Fibroblast of skin of scalp (primary cell): ENCODE measurements at regions not wholly inside any gene's neighbourhood (a gene's known extent, or its start where the extent isn't known, plus 50 kb on each side); places are given as distances from the start of the nearest gene placed in this dataset.
A peak's percentile ranks its signal among the peaks of the same experiment; 100 is the strongest.

Experiments used
- DNase-seq: peaks from one replicate; pipeline ENCODE4 v3.0.0-alpha.2; 2013

DNA sequence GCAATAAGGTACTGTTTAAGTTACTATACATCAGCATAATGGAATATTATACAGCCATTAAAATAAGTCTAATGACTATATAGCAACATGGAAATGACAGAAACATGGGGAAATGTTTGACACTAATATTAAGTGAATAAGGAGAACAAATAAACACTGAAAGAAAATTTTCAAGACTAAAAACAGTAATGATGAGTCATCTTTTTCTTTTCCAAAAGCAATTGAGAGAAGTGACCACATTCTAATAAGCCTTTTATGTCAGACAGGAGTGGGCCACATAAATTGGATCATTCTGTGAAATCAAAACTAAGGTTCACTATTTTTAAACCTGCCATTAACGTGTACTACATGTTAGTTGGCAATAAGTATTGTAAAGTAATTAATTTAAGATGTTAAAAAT is 187.5 kb downstream of the AHR start:
- DNase-seq: no peak

DNA sequence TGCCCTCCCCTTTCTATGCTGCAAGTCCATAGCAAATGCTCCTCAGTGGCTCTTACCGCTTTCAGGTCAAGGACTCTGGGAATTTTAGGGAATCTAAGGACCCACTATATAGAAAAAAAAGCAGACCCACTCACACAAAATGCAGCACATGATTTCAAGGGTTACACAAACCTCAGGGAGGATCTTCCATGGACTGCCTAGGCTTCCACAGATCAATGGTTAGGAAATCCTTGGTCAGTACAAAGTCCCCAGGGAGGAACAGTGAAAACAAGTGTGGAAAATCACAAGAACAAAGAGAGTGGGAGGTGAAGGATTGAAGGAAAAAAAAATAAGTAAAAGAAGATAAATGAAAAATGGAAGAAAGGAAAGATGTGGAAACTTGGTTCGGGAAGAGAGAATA is 188.4 kb downstream of the AHR start:
- no peak for DNase-seq

DNA sequence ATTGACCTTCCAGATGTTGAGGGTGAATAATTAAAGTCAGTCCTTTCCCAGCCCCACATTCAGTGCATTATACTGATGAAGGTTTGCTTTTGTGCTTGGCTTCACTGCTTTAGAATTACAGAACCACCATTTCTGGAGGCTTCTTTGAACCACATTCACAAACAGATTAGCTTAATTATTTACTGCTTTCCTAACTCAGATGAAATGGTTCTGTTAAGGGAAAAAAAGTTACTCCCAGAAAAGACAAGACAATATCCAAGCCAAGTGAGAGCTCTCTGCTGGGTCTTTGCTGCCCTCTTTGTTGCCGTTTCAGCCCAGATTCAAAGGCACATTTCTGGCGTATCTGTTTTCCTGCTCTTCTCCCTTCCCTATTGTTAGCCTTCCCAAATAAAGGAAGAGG is 188.9 kb downstream of the AHR start:
- DNase-seq: no peak

DNA sequence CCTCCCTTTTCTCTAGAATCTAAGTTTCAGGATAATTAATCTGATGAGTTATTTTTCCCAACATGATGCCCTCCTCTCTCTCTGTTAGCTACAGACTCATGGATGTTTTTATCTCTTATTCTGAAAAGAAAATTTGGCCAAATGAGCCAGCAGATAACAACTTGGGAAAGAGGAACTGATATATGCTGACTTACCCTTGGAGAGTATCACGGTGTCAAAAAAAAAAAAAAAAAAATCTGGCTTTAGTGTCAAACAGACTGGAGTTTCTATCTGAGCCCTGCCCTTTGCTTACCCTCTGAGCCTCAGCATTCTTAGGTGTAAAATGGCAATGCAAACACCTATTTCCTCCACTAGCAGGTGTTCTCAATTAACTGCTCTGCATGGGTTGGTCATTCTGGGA is 190.4 kb downstream of the AHR start:
- DNase-seq: no peak

DNA sequence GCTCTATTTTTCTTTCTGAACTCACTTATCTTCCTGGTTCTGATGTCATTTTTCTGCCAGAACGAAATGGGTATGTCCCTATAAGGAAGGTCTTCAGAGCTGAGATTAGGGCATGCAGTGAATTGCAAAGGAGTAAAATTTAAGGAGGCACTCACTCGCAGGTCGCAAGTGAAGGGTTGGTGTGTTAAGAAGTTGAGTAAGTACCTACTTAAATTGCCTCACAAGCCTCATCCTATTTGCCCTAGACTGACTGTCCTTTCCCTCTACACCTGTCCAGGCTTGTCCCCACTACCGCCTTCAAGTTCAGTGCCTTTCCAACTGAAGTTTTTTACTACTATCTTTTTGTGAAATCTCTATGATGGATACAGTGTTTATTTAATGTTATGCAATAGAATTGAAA is 191.5 kb downstream of the AHR start:
- no peak for DNase-seq

DNA sequence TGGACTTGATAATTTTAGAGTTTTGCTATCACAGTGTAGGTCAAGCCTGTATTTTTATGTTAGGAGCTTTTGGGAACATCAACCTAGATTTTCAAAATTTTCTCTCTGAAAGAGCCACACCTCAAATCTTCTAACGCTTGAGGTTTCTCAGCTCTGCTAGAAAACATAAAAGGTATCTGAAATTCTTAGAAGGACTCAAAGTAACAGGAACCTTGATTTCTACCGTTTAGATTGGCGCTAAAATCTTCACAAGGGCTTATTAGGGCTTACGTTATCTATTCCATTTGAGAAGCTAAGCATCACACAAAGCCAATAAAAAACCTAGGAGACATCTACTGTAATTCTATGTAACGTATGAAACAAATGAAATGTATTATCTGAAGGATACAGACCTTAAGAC is 192.4 kb downstream of the AHR start:
- no peak for DNase-seq

DNA sequence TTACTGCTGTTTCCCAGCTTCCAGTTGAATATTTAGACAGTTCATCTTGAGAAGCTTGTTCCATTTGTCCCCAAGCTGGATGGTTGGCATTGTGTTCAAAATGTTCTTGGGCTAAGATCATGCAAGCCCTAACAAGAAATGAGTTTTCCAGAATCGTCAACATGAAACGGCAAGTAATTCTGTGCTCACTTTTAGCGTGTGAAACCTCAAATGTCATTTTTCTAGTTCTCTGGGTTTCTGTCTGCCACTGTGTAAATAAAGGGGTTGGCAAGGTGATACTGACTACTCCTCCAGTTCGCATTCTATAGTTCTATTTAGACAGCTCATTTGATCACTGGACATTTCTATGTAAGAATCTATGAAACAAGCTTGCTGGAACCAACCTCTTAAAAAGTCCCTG is 194.0 kb downstream of the AHR start:
- no peak for DNase-seq

DNA sequence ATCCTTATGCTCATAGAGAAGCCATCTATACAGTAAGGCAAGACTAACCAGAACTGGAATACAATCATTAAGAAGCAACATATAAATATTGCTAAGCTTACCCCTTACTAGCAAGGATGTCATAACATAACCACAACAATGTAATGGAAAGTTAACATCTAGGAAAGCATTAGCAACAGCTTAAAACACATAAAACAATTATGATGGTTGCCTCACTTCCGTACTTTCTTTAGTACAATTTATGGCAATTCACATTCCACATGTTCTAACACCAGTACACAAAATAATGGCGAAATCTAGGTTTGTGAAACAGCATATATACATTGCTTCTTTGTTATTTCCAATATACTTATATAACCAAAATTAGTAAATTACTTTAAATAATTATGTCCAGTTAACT is 195.0 kb downstream of the AHR start:
- DNase-seq: no peak

DNA sequence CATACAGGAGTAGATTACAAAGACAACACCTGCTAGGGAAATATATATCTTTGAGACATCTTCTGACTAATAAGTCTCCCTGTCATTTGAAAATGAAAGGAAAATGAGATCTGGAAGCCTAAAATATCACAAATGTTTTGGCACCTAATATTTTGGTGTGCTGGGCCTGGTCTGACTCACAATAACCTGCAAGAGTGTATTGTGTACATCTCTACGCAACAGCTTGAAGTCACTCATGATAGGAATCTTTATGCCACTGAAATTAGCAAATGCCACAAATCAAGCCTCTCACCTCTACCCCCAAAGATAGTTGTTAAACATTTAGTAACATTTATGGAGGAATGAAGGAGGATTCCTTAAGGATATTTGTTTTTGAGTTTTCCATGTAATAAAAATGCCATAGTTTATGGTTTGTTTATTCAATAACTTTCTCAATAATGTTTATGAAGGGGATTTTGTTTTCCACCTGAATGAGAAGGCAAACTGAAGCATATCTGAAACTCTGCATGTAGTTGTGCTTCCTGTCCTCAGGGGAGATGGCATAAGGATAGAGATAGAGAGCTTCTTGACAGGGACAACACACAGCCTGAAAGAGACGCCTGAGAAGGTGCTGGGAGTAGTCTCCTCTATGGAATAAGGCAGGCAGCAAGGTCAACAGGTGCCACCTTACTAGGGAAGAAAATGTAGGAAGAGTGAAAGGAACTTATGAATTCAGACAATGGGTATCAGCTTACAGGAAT is 197.4 kb downstream of the AHR start:
- DNase-seq: no peak

DNA sequence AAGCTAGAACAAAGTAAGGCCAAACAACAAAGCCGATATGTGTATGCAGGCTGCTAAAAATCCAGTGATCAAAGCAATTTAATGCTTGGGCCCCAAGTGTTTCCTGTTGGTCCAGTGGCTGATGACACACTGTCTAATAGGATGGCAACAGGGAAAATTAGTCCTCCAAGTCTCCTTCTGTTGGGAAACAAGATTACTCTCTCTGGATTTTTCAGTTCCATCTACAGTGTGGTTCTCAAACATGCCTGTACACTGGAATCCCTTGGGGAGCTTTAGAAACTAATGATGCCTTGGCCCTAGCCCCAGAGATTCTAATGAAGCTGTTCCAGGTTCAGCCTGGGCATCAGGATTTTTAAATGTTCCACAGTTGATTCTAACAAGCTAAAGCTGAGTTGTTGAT is 198.7 kb downstream of the AHR start:
- peak; percentile 57 for DNase-seq

DNA sequence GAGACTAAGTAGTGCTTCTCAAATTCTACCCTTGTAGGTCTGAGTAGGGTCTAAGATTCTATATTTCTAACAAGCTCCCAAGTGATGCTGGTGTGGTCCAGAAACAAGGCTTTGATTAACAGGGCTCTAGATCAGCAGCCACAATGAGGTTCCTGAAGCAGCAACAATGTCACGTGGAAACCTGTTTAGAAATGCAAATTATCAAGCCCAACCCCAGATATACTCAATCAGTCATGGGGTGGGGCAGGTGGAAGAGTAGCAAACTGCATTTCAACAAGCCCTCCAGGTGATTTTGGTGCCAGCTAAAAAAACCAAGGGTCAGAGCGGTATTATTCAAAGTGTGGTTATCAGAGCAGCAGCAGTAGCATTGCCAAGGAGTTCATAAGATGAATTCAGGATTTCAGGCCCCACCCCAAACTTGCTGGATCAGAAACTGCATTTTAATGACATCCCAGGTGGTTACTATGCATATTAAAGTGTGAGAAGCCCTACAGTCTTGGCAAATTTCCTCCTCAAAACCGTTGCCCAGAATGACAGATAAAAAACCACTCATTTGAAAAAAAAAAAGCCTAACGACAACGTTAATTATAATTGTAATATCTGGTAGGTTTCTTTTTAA is 199.2 kb downstream of the AHR start:
- DNase-seq: no peak

DNA sequence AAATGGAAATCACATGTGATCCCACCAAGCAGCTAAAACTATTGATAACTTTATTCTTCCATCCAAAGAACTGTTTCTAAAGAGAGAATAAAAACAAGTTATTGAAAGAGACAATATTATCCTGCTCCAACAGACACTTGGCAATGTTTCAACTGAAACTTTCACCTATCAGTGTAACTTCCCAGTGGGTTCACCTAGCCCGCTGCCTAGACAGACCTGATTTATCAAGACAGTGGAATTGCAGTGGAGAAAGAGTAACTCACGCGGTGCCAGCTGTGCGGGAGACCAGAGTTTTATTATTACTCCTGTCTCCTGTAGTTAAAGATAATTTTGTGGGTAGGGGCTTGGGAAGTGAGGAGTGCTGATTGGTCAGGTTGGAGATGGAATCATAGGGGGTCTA is 199.8 kb downstream of the AHR start:
- no peak for DNase-seq

DNA sequence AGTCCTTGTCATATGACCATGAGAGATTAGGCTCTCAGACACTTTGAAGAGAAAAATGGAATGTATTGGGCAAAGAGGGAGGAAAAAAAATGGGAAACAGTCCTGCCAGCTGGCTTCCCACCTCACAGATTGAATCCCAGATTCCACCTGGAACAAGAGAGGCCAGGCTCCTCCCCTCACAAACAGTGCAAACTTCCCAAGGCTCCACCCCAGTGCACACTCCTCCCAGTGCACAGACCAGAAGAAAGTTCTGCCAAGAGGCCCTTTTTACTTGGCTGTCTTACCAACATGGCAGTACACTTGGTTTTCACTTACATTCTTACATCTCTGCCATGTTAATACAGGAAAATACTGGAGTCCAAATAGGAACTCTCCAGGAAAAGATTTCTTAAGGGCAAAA is 202.3 kb downstream of the AHR start:
- DNase-seq: no peak

DNA sequence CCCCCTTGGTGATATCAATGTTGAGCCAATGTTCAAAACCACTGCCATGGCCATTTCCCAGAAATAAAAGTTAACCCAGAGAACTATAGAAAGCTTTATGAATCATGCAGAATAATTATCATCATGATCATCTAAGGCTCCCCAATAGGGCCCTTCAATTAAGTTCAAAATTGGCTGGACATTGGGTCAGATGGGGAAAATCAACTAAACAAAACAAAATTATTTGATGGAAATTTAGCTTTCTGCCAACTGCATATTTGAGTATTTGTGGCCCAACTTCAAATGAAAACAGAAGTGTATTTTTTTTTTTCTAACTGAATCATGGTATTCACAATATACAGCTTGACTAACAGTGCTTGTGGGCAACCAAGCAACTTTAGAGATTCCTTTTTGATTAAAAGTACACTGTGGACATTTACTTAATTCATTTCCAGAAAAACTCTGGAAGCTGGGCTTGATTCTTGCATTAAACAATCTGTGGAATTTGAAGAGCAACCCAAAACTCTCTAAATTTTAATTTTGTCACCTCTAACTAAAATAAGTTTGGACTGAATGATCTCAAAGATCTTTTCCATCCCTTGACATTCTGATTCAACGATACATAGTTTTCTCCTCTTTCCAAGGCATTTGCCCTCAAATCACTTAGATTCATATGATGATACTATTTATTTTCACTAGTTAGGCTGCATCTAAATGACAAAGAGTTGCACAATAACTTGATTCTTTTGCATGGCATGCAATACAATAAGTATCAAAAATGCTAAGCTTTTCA is 203.2 kb downstream of the AHR start:
- peak; percentile 84 for DNase-seq

DNA sequence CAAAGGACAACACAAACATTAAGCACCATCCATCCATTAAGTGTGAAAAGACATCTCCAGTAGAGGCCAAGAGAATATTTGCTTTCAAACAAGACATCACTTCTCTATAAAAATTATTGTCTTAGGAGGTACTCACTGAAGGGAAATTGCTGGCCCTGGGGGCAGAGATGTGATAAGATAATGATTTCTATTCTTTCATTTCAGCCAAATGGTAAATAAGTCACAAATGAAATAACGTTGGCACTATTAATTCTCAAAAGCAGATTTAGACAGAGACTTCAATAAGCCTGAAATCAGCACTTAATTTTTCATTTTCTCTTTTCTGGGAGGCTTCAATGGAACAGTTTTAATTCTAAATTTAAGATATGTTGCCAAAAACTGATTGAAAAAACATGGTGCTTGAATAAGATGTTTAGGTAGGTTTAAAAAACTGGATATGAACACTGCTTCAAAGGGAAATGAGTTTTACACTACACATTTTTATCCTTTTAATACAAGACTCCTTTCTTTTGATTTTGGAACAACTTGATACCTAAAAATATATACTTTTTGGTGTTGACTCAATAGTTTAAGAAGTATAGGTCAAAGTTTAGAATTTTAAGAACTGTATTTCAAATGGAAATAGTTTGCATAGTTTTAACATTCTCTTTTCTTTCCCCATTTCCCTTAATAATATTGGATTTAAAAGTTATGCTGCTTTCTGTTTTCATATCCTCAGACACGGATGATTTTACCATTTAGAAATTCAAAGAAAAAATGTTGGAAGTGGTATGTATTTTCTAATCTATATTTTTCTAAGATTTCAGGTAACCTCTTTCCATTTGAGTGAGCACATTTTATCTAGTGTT is 204.0 kb downstream of the AHR start:
- peak; percentile 54 for DNase-seq

DNA sequence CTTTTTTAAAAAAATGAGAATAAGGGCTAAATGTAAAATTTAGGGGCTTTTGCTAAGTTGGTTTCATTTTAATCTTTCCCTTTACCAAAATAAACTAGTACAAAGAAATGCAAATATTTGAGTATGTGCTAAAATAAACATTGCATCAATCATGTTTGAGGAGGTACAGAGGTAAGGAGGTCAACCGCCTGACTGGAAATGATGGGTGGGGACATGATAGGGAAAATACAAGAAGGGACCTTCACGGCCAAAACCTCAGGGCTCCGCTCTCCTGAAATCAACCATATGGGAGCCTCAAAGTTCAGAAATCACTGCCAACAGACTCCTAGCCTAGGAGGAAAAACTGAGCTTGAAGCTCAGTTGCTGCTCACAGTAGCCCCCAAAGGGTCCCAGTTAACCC is 207.6 kb downstream of the AHR start:
- DNase-seq: no peak

DNA sequence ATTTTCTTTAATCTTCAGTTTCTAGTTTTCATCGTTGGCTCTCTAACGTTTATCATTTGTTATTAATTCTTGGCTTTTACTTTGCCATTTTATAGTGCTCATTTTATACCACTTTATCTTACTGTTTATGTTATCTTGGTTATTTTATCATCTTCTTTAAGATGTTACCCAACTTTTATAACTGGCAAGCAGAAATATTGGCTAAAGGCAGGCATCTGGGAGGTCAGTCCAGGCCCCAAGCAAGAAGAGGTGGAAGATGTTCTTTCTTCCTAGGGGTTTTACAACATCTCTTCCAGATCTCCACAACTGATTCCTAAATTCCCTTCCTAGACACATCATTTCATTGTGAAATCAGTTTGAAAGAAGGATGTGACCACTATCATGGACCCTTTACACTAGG is 208.1 kb downstream of the AHR start:
- DNase-seq: no peak

DNA sequence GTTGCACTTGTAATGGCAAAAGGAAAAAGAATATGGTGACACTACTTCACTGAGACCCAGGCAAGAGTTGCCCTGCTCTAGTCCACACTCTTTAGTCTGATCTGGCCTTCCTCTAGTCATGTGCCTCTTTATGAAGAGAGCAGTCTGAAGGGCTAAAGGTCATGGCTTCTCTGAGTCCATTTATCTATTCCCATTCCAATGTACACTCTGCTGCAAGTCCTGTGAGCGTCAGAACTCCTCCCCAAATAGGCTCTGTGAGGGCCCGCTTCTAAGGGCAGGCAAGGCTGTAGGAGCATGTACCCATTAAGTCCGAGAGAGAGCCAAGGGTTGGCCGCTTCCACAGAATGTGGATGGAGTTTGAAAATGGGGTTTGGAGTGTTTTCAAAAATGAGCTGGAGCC is 209.3 kb downstream of the AHR start:
- DNase-seq: no peak

DNA sequence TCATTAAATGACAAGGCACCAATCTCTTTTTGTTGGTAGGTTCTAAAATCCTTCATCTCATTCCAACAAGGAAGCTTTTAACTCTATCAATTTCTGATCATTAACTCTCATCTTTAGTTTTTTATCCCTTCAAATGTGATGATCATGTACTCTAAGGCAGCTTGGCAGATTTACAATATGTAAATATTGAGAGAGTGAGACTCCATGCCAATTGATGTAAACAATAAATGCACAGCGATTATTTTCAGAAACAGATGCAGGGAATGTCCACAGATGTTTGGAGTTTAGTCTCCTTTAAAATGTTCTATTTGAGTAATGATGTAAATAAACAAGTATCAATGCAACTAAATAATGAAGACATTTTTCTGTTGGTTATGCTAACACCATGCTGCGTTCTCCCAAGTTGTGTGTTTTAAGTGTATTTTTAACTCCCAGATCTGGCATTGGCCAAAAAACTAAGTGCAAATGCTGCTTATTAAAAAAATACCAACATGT is 213.8 kb downstream of the AHR start:
- no peak for DNase-seq

DNA sequence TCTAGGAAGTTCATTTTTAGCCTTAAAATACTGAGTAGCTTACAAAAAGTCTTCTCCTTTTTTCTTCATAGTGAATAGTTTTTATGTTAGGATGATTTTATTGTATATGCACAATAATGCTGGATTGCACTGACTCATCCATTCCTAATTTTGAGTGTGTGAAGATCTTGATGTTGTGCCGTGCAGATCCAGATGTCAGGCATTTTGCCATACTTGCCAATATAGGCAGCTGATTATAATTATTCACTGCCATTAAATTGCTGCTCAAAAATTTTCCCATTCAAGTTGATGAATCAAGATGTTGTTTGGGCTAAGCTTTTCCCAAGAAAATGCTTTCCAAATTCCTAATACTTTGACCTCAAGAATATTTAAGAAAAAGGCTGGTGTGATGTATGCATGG is 218.3 kb downstream of the AHR start:
- peak; percentile 95 for DNase-seq

DNA sequence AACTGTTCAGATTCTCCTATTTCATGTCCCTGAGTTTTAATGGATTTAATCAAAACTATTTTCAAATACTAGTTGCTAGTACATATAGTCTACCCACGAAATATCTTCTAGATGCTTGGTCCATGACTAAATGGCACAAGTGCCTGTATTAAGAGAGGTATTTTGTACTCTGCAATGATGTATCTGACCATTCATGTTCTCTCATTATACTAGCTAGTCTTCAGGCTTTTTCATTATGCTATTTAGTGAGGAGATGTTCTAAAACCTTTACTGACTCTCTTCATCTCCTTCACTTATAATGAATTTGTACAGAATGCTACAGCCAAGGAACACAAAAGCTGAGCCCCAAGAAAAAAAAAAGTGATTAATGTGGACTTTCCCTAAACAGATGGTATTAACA is 222.5 kb downstream of the AHR start:
- peak; percentile 44 for DNase-seq

DNA sequence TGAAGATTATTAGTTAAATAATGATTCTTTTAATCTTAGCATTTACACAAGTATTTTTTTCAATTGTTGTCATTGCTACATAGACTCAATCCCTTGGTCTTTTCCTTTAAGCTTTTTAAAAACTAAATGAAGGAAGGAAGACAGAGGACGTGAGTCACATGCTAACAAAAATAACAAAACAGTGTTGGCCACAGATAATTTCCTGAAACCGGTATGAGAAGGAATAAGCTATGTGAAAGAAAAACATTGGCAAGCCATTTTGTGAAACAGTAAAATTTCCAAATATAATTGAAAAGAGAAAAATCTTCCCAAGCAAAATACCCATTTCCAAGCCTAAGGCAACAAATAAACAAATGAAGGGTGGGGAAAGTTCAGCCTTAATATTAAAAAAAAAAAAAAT is 223.0 kb downstream of the AHR start:
- DNase-seq: peak; percentile 85
